GM04504 (cell line): ENCODE measurements at regions not wholly inside any gene's neighbourhood (a gene's known extent, or its start where the extent isn't known, plus 50 kb on each side); places are given as distances from the start of the nearest gene placed in this dataset.

ENCODE experiments used
- DNase-seq: peaks from one replicate; pipeline ENCODE4 v3.0.0-alpha.2; 2012; ENCODE audit warnings: low read depth

GRCh38 chr3:194769020-194769643, 83.4 kb downstream of the FAM43A start:
- DNase-seq: peak; percentile 74

GRCh38 chr3:194772241-194773000, 86.7 kb downstream of the FAM43A start:
- DNase-seq: no peak

GRCh38 chr3:194773216-194773615, 87.5 kb downstream of the FAM43A start:
- DNase-seq: peak; percentile 31

GRCh38 chr3:194773771-194774455, 88.2 kb downstream of the FAM43A start:
- peak; percentile 69 for DNase-seq

GRCh38 chr3:194775266-194775665, 89.6 kb downstream of the FAM43A start:
- DNase-seq: no peak

- DNase-seq: no peak
Observed at GRCh38 chr3:194775731-194776130, 90.0 kb downstream of the FAM43A start.

GRCh38 chr3:194777729-194778128, 92.0 kb downstream of the FAM43A start:
- no peak for DNase-seq

GRCh38 chr3:194779729-194780224, 94.1 kb downstream of the FAM43A start:
- DNase-seq: no peak

GRCh38 chr3:194780706-194781105, 95.0 kb downstream of the FAM43A start:
- no peak for DNase-seq

- DNase-seq: no peak
Observed at GRCh38 chr3:194781617-194782016, 95.9 kb downstream of the FAM43A start.

- DNase-seq: no peak
Observed at GRCh38 chr3:194782698-194783404, 97.2 kb downstream of the FAM43A start.

GRCh38 chr3:194784361-194784760, 98.7 kb downstream of the FAM43A start:
- DNase-seq: no peak

- DNase-seq: no peak
Observed at GRCh38 chr3:194785315-194785714, 99.6 kb downstream of the FAM43A start.

GRCh38 chr3:194787072-194787471, 101.4 kb downstream of the FAM43A start:
- DNase-seq: no peak

GRCh38 chr3:194787650-194788049, 102.0 kb downstream of the FAM43A start:
- no peak for DNase-seq

GRCh38 chr3:194792368-194792767, 106.7 kb downstream of the FAM43A start:
- DNase-seq: no peak

- DNase-seq: no peak
Observed at GRCh38 chr3:194797555-194798250, 112.0 kb downstream of the FAM43A start.

- DNase-seq: no peak
Observed at GRCh38 chr3:194798486-194798885, 112.8 kb downstream of the FAM43A start.

GRCh38 chr3:194800002-194800401, 114.3 kb downstream of the FAM43A start:
- DNase-seq: no peak

- DNase-seq: no peak
Observed at GRCh38 chr3:194801461-194802432, 116.1 kb downstream of the FAM43A start.
